Vagina (tissue), 2 donors: ENCODE measurements at regions not wholly inside any gene's neighbourhood (a gene's known extent, or its start where the extent isn't known, plus 50 kb on each side); places are given as distances from the start of the nearest gene placed in this dataset.
"Not testable (repeated sequence)": the region's sequence is repeated elsewhere in the genome, so short reads cannot be mapped to it uniquely, and the experiment has no call there.

ENCODE experiments used
- DNase-seq, 2 donors: peaks; one replicate each; pipeline ENCODE4 v3.0.0-alpha.2; 2017; ENCODE audit errors: extremely low spot score in 2 of 2
- H3K27ac ChIP-seq: fragments of 200-600 bp; sonication (generic); one replicate; pipeline ENCODE4 v1.5.1; 2019
- H3K27me3 ChIP-seq: fragments of 200-600 bp; sonication (generic); one replicate; pipeline ENCODE4 v1.5.1; 2019
- H3K36me3 ChIP-seq, 2 donors: fragments of 200-600 bp; sonication (generic); one replicate each; pipeline ENCODE4 v1.5.1; 2017 to 2019
- H3K4me1 ChIP-seq: fragments of 200-600 bp; sonication (generic); one replicate; pipeline ENCODE4 v1.5.1; 2019
- H3K4me3 ChIP-seq, 2 donors: fragments of 200-600 bp; sonication (generic); 1 replicate in 1 of 2; 2 replicates in 1 of 2; pipeline ENCODE4 v1.5.1; 2016 to 2019
- H3K9me3 ChIP-seq: fragments of 200-600 bp; sonication (generic); one replicate; pipeline ENCODE4 v1.5.1; 2019
- CTCF ChIP-seq, 3 experiments: fragments of 450-650 bp in 2 of 3; fragments of 200-600 bp in 1 of 3; sonication (generic) in 1 of 3; IDR thresholded peaks; one replicate each; pipeline ENCODE4 v1.5.1; 2017 to 2019; ENCODE audit warnings: antibody characterized with exemption in 3 of 3, mild to moderate bottlenecking in 2 of 3, moderate library complexity in 2 of 3
- POLR2A ChIP-seq, 2 donors: fragments of 450-650 bp; IDR thresholded peaks; one replicate each; pipeline ENCODE4 v1.6.1; 2017; ENCODE audit warnings: antibody characterized with exemption in 2 of 2, mild to moderate bottlenecking in 2 of 2, moderate library complexity in 2 of 2
- POLR2AphosphoS5 ChIP-seq, 2 donors: sonication (generic); formaldehyde crosslinking; IDR thresholded peaks; one replicate each; pipeline ENCODE4 v1.9.0; 2017; ENCODE audit warnings: antibody characterized with exemption in 2 of 2, mild to moderate bottlenecking in 2 of 2, low read depth in 1 of 2; ENCODE audit not compliant: insufficient read depth in 1 of 2
- intact Hi-C: fragments of 100-400 bp; cut with DNase I; formaldehyde crosslinking; loops from one replicate; pipeline ENCODE4 v1.15.1; 2023

GRCh38 chr13:22903925-22904324 is 276.9 kb upstream of the SGCG start:
- no peak overlapping the region for H3K4me3 ChIP-seq
- no peak for TF ChIP-seq POLR2AphosphoS5 (IDR thresholded peaks at IDR 0.05; ENCODE audit: insufficient read depth in 1 of 2, low read depth in 1 of 2)
- TF ChIP-seq POLR2A (IDR thresholded peaks at IDR 0.05): no peak
- TF ChIP-seq CTCF (IDR thresholded peaks at IDR 0.05): no peak
- no peaks in the 10 kb centered on the region for H3K9me3 ChIP-seq
- H3K27ac ChIP-seq: no peak overlapping the region
- H3K27me3 ChIP-seq: no peaks in the 10 kb centered on the region
- DNase-seq: no peak
- no peaks in the 10 kb centered on the region for H3K36me3 ChIP-seq
- no peaks in the 10 kb centered on the region for H3K4me1 ChIP-seq
- intact Hi-C loops: no loop called here

DNA sequence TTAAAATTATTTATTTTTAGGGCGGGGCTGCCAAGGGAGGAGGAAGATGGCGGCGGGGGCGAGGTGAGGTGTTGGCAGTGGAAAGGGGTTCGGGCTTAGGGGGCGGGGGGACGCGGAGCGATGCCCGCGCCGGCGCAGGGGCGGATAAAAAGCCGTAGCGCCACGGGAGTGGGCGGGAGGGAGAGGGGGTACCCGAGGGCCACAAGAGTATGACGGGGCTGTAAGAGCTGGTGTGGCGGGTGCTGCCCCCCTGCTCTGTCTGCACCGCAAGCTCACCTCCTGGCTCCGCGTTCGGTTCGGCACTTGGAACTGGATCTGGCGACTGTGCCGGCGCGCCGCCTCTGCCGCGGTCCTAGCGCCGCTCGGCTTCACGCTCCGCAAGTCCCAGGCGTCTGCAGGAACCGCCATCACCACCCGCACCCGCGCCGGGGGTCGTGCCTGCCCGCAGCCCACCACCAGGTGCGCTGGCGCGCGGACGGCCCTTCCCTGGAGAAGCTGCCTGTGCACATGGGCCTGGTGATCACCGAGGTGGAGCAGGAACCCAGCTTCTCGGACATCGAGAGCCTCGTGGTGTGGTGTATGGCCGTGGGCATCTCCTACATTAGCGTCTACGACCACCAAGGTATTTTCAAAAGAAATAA is 265.2 kb upstream of the SGCG start:
- no peak for TF ChIP-seq CTCF (IDR thresholded peaks at IDR 0.05)
- no peak for TF ChIP-seq POLR2A (IDR thresholded peaks at IDR 0.05)
- no peak for TF ChIP-seq POLR2AphosphoS5 (IDR thresholded peaks at IDR 0.05; ENCODE audit: insufficient read depth in 1 of 2, low read depth in 1 of 2)
- Histone ChIP-seq H3K4me3 (peak overlapping the region; percentile 55 to 57), H3K27ac (no peak overlapping the region), H3K4me1 (peaks cover 5% of the 10 kb centered on the region), H3K36me3 (no peaks in the 10 kb centered on the region), H3K9me3 (no peaks in the 10 kb centered on the region), H3K27me3 (no peaks in the 10 kb centered on the region)
- intact Hi-C loops: no loop called here
- DNase-seq: no peak

DNA sequence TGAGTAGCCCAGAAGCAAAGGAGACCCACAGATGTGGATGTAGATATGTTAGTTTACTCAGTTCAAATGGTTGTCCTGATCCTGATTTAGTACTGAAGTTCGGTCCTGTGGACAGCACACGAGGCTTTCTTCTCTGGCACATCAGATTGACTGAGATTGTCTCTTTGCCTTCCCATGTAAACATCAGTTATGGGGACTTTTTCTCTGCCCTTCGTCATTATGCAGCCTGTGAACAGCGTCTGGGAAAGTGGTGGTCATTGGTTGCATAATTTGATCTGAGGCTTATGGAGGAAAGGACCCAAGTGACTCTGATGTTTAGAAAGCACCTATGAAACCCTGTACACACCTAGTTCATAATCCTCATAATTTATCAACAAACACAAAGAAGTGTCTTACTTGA is 264.5 kb upstream of the SGCG start:
- H3K9me3 ChIP-seq, H3K36me3 ChIP-seq, DNase-seq, H3K27ac ChIP-seq, H3K27me3 ChIP-seq, H3K4me1 ChIP-seq, intact Hi-C loops: not testable (repeated sequence)
- peak overlapping the region in 1 of 2 donors; percentile 57 for H3K4me3 ChIP-seq

DNA sequence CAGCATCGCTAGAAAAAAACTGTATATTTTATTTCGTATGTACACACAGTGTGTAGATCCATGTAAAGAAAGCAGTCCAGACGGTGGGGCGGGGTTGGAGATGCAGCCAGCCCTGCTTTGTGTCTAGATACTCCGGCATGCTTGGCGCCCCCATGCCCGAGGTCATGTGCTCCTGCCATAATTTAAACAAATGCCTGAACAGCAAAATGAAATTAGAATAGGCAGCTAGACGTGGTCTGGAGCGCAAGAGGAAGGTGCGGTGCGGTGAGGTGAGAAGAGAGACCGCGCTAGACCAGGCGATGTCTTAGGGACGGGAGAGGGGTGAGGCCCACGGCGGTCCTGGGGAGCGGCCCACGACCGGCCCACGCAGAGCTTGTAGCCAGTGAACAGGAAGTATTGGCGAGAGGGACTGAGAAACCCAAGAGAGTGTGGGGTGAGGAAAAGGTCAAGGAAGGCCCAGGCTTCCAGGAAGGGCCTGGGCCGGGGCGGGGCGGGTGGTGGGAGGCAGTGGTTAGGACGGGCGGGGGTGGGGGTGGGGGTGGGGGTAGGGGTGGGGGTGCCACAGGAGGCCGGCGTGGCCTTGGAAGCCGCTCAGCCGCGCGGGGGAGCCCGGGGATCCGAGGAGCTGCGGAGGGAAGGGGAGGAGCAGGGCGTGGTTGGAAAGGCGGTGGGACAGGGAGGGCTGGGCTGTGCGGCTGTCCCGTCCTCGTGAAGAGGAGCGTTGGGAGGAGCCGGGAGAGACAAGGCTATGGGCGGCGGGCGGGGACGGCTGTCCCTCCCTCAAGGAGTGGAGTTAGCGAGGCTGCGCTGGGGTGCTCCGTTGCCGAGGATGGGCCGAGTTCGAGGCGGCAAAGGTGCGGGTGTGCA is 254.7 kb upstream of the SGCG start:
- intact Hi-C loops: no loop called here
- peak overlapping the region; percentile 43 to 62 for H3K4me3 ChIP-seq
- TF ChIP-seq POLR2AphosphoS5 (IDR thresholded peaks at IDR 0.05; ENCODE audit: insufficient read depth in 1 of 2, low read depth in 1 of 2) (no peak), CTCF (IDR thresholded peaks at IDR 0.05) (no peak), POLR2A (IDR thresholded peaks at IDR 0.05) (no peak)
- no peaks in the 10 kb centered on the region for H3K9me3 ChIP-seq
- DNase-seq: no peak
- no peaks in the 10 kb centered on the region for H3K36me3 ChIP-seq
- peaks cover 8% of the 10 kb centered on the region for H3K4me1 ChIP-seq
- H3K27me3 ChIP-seq: no peaks in the 10 kb centered on the region
- H3K27ac ChIP-seq: no peak overlapping the region

GRCh38 chr13:22926748-22927400 is 253.9 kb upstream of the SGCG start:
- no peaks in the 10 kb centered on the region for H3K27me3 ChIP-seq
- H3K36me3 ChIP-seq: no peaks in the 10 kb centered on the region
- peaks cover 8% of the 10 kb centered on the region for H3K4me1 ChIP-seq
- H3K27ac ChIP-seq: no peak overlapping the region
- intact Hi-C loops: no loop called here
- H3K9me3 ChIP-seq: no peaks in the 10 kb centered on the region
- TF ChIP-seq POLR2A (IDR thresholded peaks at IDR 0.05): no peak
- no peak for TF ChIP-seq POLR2AphosphoS5 (IDR thresholded peaks at IDR 0.05; ENCODE audit: insufficient read depth in 1 of 2, low read depth in 1 of 2)
- TF ChIP-seq CTCF (IDR thresholded peaks at IDR 0.05): no peak
- H3K4me3 ChIP-seq: peak overlapping the region; percentile 43 to 62
- DNase-seq: no peak

DNA sequence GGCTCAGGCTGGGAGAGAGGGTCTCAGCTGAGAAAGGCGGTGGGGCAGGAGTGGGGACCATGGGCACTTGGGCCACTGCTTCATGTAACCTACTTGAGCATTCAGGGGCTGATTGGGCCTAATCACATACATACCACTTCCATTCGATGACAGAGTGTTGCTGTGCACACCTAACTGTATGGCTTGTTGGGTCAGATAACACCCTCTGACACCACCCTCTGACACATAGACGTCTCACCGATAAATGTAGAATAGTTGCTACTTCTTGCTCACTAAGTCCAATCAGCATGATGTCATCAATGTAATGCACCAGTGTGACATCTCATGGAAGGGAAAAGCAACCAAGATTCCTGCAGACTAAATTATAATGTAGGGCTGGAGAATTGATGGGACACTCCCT is 252.9 kb upstream of the SGCG start:
- DNase-seq, H3K27me3 ChIP-seq, H3K27ac ChIP-seq, intact Hi-C loops, H3K4me1 ChIP-seq, H3K4me3 ChIP-seq, H3K36me3 ChIP-seq, H3K9me3 ChIP-seq: not testable (repeated sequence)
